Left ventricle myocardium inferior (tissue), 1 donor: ENCODE measurements at regions not wholly inside any gene's neighbourhood (a gene's known extent, or its start where the extent isn't known, plus 50 kb on each side); places are given as distances from the start of the nearest gene placed in this dataset.

Experiments
- DNase-seq: peaks from one replicate; pipeline ENCODE4 v3.0.0-alpha.2; 2020
- H3K27ac ChIP-seq: fragments of 200-600 bp; replicated peaks from 2 replicates; pipeline ENCODE4 v1.8.0; 2021
- H3K27me3 ChIP-seq: fragments of 200-600 bp; 2 replicates; pipeline ENCODE4 v1.8.0; 2021; ENCODE audit warnings: low read depth
- H3K36me3 ChIP-seq: fragments of 200-600 bp; 2 replicates; pipeline ENCODE4 v1.8.0; 2021
- H3K4me1 ChIP-seq: fragments of 200-600 bp; 2 replicates; pipeline ENCODE4 v1.8.0; 2021
- H3K4me3 ChIP-seq: fragments of 200-600 bp; 2 replicates; pipeline ENCODE4 v1.8.0; 2021; ENCODE audit warnings: mild to moderate bottlenecking, moderate library complexity
- H3K9me3 ChIP-seq: fragments of 200-600 bp; replicated peaks from 2 replicates; pipeline ENCODE4 v1.8.0; 2021
- CTCF ChIP-seq: fragments of 200-600 bp; IDR thresholded peaks from 2 replicates; pipeline ENCODE4 v1.8.0; 2021; ENCODE audit warnings: antibody characterized with exemption, mild to moderate bottlenecking, borderline replicate concordance
- intact Hi-C: fragments of 100-400 bp; cut with micrococcal nuclease; formaldehyde crosslinking; loops from one replicate; pipeline ENCODE4 v1.11.0; 2022
- donor health status: DM: no; HTN: yes; CAD: no; lungs with severe emphysema.

GRCh38 chr2:216305574-216305973 lies 66.7 kb downstream of the MARCHF4 start:
- Histone ChIP-seq H3K36me3 (no peaks in the 10 kb centered on the region), H3K4me3 (no peak overlapping the region), H3K9me3 (no peaks in the 10 kb centered on the region), H3K27me3 (peaks cover 8% of the 10 kb centered on the region), H3K4me1 (no peaks in the 10 kb centered on the region), H3K27ac (no peak overlapping the region)
- TF ChIP-seq CTCF = no peak
- no peak for DNase-seq
- intact Hi-C loops = no loop called here

- Histone ChIP-seq H3K4me3 (no peak overlapping the region), H3K36me3 (no peaks in the 10 kb centered on the region), H3K9me3 (no peaks in the 10 kb centered on the region), H3K27ac (no peak overlapping the region), H3K4me1 (no peaks in the 10 kb centered on the region), H3K27me3 (peaks cover 16% of the 10 kb centered on the region)
- TF ChIP-seq CTCF = no peak
- intact Hi-C loops = no loop called here
- no peak for DNase-seq
Measured at GRCh38 chr2:216302981-216303676, 69.2 kb downstream of the MARCHF4 start.

- H3K27ac ChIP-seq = no peak overlapping the region
- H3K4me3 ChIP-seq = no peak overlapping the region
- no peak for DNase-seq
- no peaks in the 10 kb centered on the region for H3K9me3 ChIP-seq
- H3K4me1 ChIP-seq = no peaks in the 10 kb centered on the region
- peaks cover 16% of the 10 kb centered on the region for H3K27me3 ChIP-seq
- no peaks in the 10 kb centered on the region for H3K36me3 ChIP-seq
- no peak for TF ChIP-seq CTCF
- intact Hi-C loops = no loop called here
Measured at GRCh38 chr2:216300906-216301305, 71.4 kb downstream of the MARCHF4 start.

GRCh38 chr2:216299588-216299987 lies 72.7 kb downstream of the MARCHF4 start:
- TF ChIP-seq CTCF = no peak
- DNase-seq = no peak
- H3K4me3 ChIP-seq = no peak overlapping the region
- no peaks in the 10 kb centered on the region for H3K36me3 ChIP-seq
- no peaks in the 10 kb centered on the region for H3K9me3 ChIP-seq
- H3K27ac ChIP-seq = no peak overlapping the region
- H3K4me1 ChIP-seq = no peaks in the 10 kb centered on the region
- H3K27me3 ChIP-seq = peaks cover 16% of the 10 kb centered on the region
- intact Hi-C loops = no loop called here

- H3K36me3 ChIP-seq = no peaks in the 10 kb centered on the region
Measured at GRCh38 chr2:216298719-216299495, 73.4 kb downstream of the MARCHF4 start.

More at GRCh38 chr2:216298719-216299495, 73.4 kb downstream of the MARCHF4 start:
- intact Hi-C loops = no loop called here
- Histone ChIP-seq H3K27me3 (peaks cover 16% of the 10 kb centered on the region), H3K9me3 (no peaks in the 10 kb centered on the region), H3K4me3 (no peak overlapping the region), H3K27ac (no peak overlapping the region), H3K4me1 (no peaks in the 10 kb centered on the region)
- no peak for TF ChIP-seq CTCF
- DNase-seq = no peak
